ENCODE measurements at regions not wholly inside any gene's neighbourhood (a gene's known extent, or its start where the extent isn't known, plus 50 kb on each side); places are given as distances from the start of the nearest gene placed in this dataset.

- Histone ChIP-seq H3K18ac (ENCODE audit: insufficient read length, low read depth, low read length) (no peak overlapping the region), H2BK20ac (ENCODE audit: low read depth, low read length, poor library complexity, severe bottlenecking) (no peak overlapping the region), H2BK15ac (ENCODE audit: low read depth, low read length) (no peak overlapping the region), H4K5ac (ENCODE audit: insufficient read length, low read depth, low read length) (no peak overlapping the region), H3K9ac (ENCODE audit: extremely low read depth, insufficient read length, low read length) (no peak overlapping the region), H3K27me3 (ENCODE audit: insufficient read depth, low read length) (no peaks in the 10 kb centered on the region), H2BK120ac (ENCODE audit: low read depth, low read length, poor library complexity, severe bottlenecking) (no peak overlapping the region), H3K56ac (ENCODE audit: insufficient read length, low read depth, low read length) (no peak overlapping the region), H4K91ac (ENCODE audit: insufficient read length, low read depth, low read length) (no peak overlapping the region), H3K23me2 (ENCODE audit: insufficient read length, low read depth, low read length, poor library complexity, severe bottlenecking) (no peaks in the 10 kb centered on the region), H3K14ac (ENCODE audit: insufficient read depth, low read length) (no peak overlapping the region), H4K8ac (replicated peaks; ENCODE audit: insufficient read length, low read depth, low read length) (no peak overlapping the region), H2BK12ac (ENCODE audit: insufficient read length, low read depth, low read length) (no peak overlapping the region), H3K79me2 (ENCODE audit: insufficient read depth, low read length) (no peaks in the 10 kb centered on the region), H2BK5ac (ENCODE audit: insufficient read length, low read length) (no peak overlapping the region), H3K27ac (ENCODE audit: insufficient read length, low read depth, low read length) (no peak overlapping the region), H2AK5ac (ENCODE audit: insufficient read length, low read length) (no peak overlapping the region), H3T11ph (ENCODE audit: low read length) (no peak overlapping the region), H3K23ac (ENCODE audit: insufficient read length, low read depth, low read length) (no peak overlapping the region), H4K20me1 (ENCODE audit: control insufficient read depth, insufficient read depth, insufficient read length) (no peaks in the 10 kb centered on the region), H3K79me1 (ENCODE audit: insufficient read depth, low read depth, low read length, poor library complexity, severe bottlenecking) (no peaks in the 10 kb centered on the region), H3K4me1 (ENCODE audit: insufficient read depth, low read length) (peaks cover 5% of the 10 kb centered on the region; the same call in 1 of the 2 replicates), H3K4me2 (ENCODE audit: insufficient read depth, insufficient read length, low read length) (no peak overlapping the region), H3K9me3 (ENCODE audit: control insufficient read depth, low read depth, low read length) (no peaks in the 10 kb centered on the region), H2AFZ (ENCODE audit: low read length) (no peak overlapping the region), H3K4ac (ENCODE audit: low read depth, low read length) (no peak overlapping the region)
- H3K4me3 Mint-ChIP-seq, result no peak overlapping the region
- H3K27ac Mint-ChIP-seq, result no peak overlapping the region
- WGBS (ENCODE audit: extremely low coverage, insufficient read length, low lambda C conversion rate), result no CpG with 5 or more reads among the region's 5 CpGs
- peaks cover 0 to 4% of the 10 kb centered on the region in 2 experiments; a peak in 1 of 4 replicates for H3K4me1 Mint-ChIP-seq
- peaks cover 5% of the 10 kb centered on the region for H3K27me3 Mint-ChIP-seq (ENCODE audit: low read depth)
- no peak for DNase-seq
- no peaks in the 10 kb centered on the region for H3K9me3 Mint-ChIP-seq
- no peak for TF ChIP-seq CTCF (conservative IDR thresholded peaks at IDR 0.05)
- no peaks in the 10 kb centered on the region for H3K36me3 Mint-ChIP-seq (ENCODE audit: insufficient read depth in 1 of 3, low read depth in 3 of 3)
Observed at GRCh38 chr11:33475993-33476392, 218.8 kb downstream of the HIPK3 start.
